Prostate gland (tissue), 2 donors: ENCODE measurements at regions not wholly inside any gene's neighbourhood (a gene's known extent, or its start where the extent isn't known, plus 50 kb on each side); places are given as distances from the start of the nearest gene placed in this dataset.

Experiments
- CTCF ChIP-seq, 4 experiments: fragments of 200-600 bp in 2 of 4; fragments of 450-650 bp in 2 of 4; sonication (generic) in 2 of 4; IDR thresholded peaks; 1 replicate in 3 of 4; 2 replicates in 1 of 4; pipeline ENCODE4 v1.5.1; 2016 to 2019; ENCODE audit warnings: antibody characterized with exemption in 4 of 4, mild to moderate bottlenecking in 2 of 4, moderate library complexity in 2 of 4
- POLR2A ChIP-seq: fragments of 450-650 bp; IDR thresholded peaks from one replicate; pipeline ENCODE4 v1.6.1; 2016; ENCODE audit warnings: antibody characterized with exemption, mild to moderate bottlenecking
- POLR2AphosphoS5 ChIP-seq: sonication (generic); formaldehyde crosslinking; IDR thresholded peaks from one replicate; pipeline ENCODE4 v1.6.1; 2017; ENCODE audit warnings: antibody characterized with exemption

GRCh38 chr3:148612278-148612677 is 85.4 kb upstream of the AGTR1 start:
- no peak for TF ChIP-seq CTCF (IDR thresholded peaks at IDR 0.05)
- TF ChIP-seq POLR2A, result no peak
- TF ChIP-seq POLR2AphosphoS5, result no peak
